Osteocyte (in vitro differentiated cells): ENCODE measurements at regions not wholly inside any gene's neighbourhood (a gene's known extent, or its start where the extent isn't known, plus 50 kb on each side); places are given as distances from the start of the nearest gene placed in this dataset.
"Not testable (repeated sequence)": the region's sequence is repeated elsewhere in the genome, so short reads cannot be mapped to it uniquely, and the experiment has no call there.

Source experiments
- DNase-seq: peaks from one replicate; pipeline ENCODE4 v3.0.0; 2021; ENCODE audit warnings: mixed read lengths; ENCODE audit not compliant: unreplicated experiment; ENCODE audit errors: extremely low spot score
- H3K27ac Mint-ChIP-seq: one replicate; pipeline ENCODE4 v1.8.0; 2021; ENCODE audit warnings: mild to moderate bottlenecking, mixed read lengths; ENCODE audit not compliant: unreplicated experiment
- H3K27me3 Mint-ChIP-seq: one replicate; pipeline ENCODE4 v1.8.0; 2021; ENCODE audit warnings: mixed read lengths; ENCODE audit not compliant: unreplicated experiment
- H3K36me3 Mint-ChIP-seq: one replicate; pipeline ENCODE4 v1.8.0; 2021; ENCODE audit warnings: mixed read lengths; ENCODE audit not compliant: unreplicated experiment
- H3K4me1 Mint-ChIP-seq: one replicate; pipeline ENCODE4 v1.8.0; 2021; ENCODE audit warnings: mixed read lengths; ENCODE audit not compliant: unreplicated experiment
- H3K4me3 Mint-ChIP-seq: one replicate; pipeline ENCODE4 v1.8.0; 2021; ENCODE audit warnings: mild to moderate bottlenecking, moderate library complexity, mixed read lengths; ENCODE audit not compliant: unreplicated experiment
- H3K9me3 Mint-ChIP-seq: one replicate; pipeline ENCODE4 v1.8.0; 2021; ENCODE audit warnings: mixed read lengths; ENCODE audit not compliant: unreplicated experiment
- CTCF ChIP-seq: fragments of 200-600 bp; sonication (generic); IDR thresholded peaks from 2 replicates; pipeline ENCODE4 v1.5.0; 2021; ENCODE audit warnings: antibody characterized with exemption, mild to moderate bottlenecking, moderate library complexity

- no peak overlapping the region for H3K27ac Mint-ChIP-seq
- peaks cover 22% of the 10 kb centered on the region for H3K27me3 Mint-ChIP-seq
- TF ChIP-seq CTCF: no peak
- H3K36me3 Mint-ChIP-seq: no peaks in the 10 kb centered on the region
- H3K4me1 Mint-ChIP-seq: peaks cover 21% of the 10 kb centered on the region
- DNase-seq: no peak
- no peaks in the 10 kb centered on the region for H3K9me3 Mint-ChIP-seq
- H3K4me3 Mint-ChIP-seq: no peak overlapping the region
Measured at GRCh38 chr4:26207631-26208030, 113.2 kb upstream of the RBPJ start.

- no peak overlapping the region for H3K27ac Mint-ChIP-seq
- no peak for TF ChIP-seq CTCF
- no peak for DNase-seq
- peaks cover 21% of the 10 kb centered on the region for H3K4me1 Mint-ChIP-seq
- no peaks in the 10 kb centered on the region for H3K9me3 Mint-ChIP-seq
- H3K27me3 Mint-ChIP-seq: peaks cover 14% of the 10 kb centered on the region
- no peak overlapping the region for H3K4me3 Mint-ChIP-seq
- H3K36me3 Mint-ChIP-seq: no peaks in the 10 kb centered on the region
Measured at GRCh38 chr4:26208237-26208994, 112.4 kb upstream of the RBPJ start.

GRCh38 chr4:26209378-26209777 lies 111.4 kb upstream of the RBPJ start:
- Mint-ChIP-seq H3K27me3 (peaks cover 19% of the 10 kb centered on the region), H3K4me1 (peaks cover 21% of the 10 kb centered on the region)
- H3K36me3 Mint-ChIP-seq, H3K27ac Mint-ChIP-seq, H3K4me3 Mint-ChIP-seq, DNase-seq, H3K9me3 Mint-ChIP-seq: not testable (repeated sequence)

DNA sequence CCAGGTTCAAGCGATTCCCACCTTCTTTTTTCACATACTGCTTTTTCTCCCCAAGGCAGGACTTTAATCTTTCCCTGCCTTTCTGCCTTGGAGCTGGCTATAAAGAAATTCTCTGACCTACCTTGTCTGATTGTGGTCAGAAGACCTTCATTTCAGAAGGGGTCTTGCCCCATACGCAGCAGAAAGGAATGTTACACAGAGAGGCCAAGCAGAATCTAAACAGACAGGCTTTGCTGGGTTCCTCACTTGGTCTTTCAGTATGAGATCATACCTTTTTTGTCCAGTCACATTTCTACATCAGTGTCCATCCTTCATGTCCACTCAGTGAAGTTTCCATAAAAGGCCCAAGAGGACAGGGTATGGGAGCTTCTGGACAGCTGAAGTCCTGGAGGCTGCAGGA lies 108.3 kb upstream of the RBPJ start:
- H3K4me3 Mint-ChIP-seq: no peak overlapping the region
- H3K9me3 Mint-ChIP-seq: no peaks in the 10 kb centered on the region
- H3K4me1 Mint-ChIP-seq: peaks cover 9% of the 10 kb centered on the region
- no peaks in the 10 kb centered on the region for H3K36me3 Mint-ChIP-seq
- H3K27me3 Mint-ChIP-seq: peaks cover 19% of the 10 kb centered on the region
- no peak overlapping the region for H3K27ac Mint-ChIP-seq
- no peak for TF ChIP-seq CTCF
- DNase-seq: no peak

DNA sequence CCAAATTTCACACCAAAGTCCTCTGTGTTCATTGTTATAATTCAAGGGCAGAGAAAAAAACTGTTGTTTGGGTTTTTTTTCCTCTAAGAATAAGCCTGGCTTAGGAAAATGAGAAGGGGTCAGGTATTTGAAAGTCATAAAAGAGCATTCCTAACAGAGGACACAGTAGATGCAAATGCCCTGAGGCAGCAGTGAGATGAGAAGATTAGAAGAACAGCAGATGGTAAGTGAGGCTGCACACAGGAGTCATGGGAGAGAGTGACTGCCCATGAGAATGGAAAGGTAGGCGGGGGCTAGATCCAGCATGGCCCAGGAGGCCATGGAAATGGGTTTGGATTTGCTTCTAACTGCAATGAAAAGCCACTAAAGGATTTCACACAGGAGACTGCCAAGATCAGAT lies 107.5 kb upstream of the RBPJ start:
- H3K27ac Mint-ChIP-seq: no peak overlapping the region
- peaks cover 19% of the 10 kb centered on the region for H3K27me3 Mint-ChIP-seq
- no peak for TF ChIP-seq CTCF
- H3K9me3 Mint-ChIP-seq: no peaks in the 10 kb centered on the region
- H3K4me1 Mint-ChIP-seq: peaks cover 16% of the 10 kb centered on the region
- H3K36me3 Mint-ChIP-seq: no peaks in the 10 kb centered on the region
- no peak overlapping the region for H3K4me3 Mint-ChIP-seq
- no peak for DNase-seq
